HepG2 (cell line): ENCODE measurements at regions not wholly inside any gene's neighbourhood (a gene's known extent, or its start where the extent isn't known, plus 50 kb on each side); places are given as distances from the start of the nearest gene placed in this dataset.

Source experiments
- AKNA ChIP-seq: sonication (generic); formaldehyde crosslinking; IDR thresholded peaks from 2 replicates; pipeline ENCODE4 v1.4.0; 2020; ENCODE audit warnings: missing genetic modification reagents, borderline replicate concordance
- HCFC1 ChIP-seq: fragments of 150-350 bp; IDR thresholded peaks from 2 replicates; pipeline ENCODE4 v1.6.1; 2014; ENCODE audit warnings: low read depth, low read length
- HDAC1 ChIP-seq: sonication (generic); formaldehyde crosslinking; IDR thresholded peaks from 2 replicates; pipeline ENCODE4 v1.5.1; 2020; ENCODE audit warnings: mild to moderate bottlenecking, missing genetic modification reagents
- NR2F6 ChIP-seq, 2 experiments: IDR thresholded peaks; 2 replicates each; pipeline ENCODE4 v1.6.1; 2016; ENCODE audit warnings: antibody characterized with exemption in 1 of 2, mild to moderate bottlenecking in 1 of 2
- PHF8 ChIP-seq: sonication (generic); formaldehyde crosslinking; IDR thresholded peaks from 2 replicates; pipeline ENCODE4 v1.5.0; 2020; ENCODE audit warnings: missing genetic modification reagents
- SKI ChIP-seq: fragments of 450-650 bp; IDR thresholded peaks from one replicate; pipeline ENCODE4 v1.6.1; 2018; ENCODE audit warnings: mild to moderate bottlenecking; ENCODE audit not compliant: partially characterized antibody
- ZFP36L1 ChIP-seq: sonication (generic); formaldehyde crosslinking; IDR thresholded peaks from 2 replicates; pipeline ENCODE4 v1.8.0; 2022; ENCODE audit warnings: mild to moderate bottlenecking, missing genetic modification reagents, moderate library complexity
- ZFP91 ChIP-seq: sonication (generic); formaldehyde crosslinking; IDR thresholded peaks from 2 replicates; pipeline ENCODE4 v1.9.0; 2022; ENCODE audit warnings: missing genetic modification reagents, mild to moderate bottlenecking, borderline replicate concordance
- ZNF207 ChIP-seq: fragments of 450-650 bp; IDR thresholded peaks from 2 replicates; pipeline ENCODE4 v1.6.1; 2016; ENCODE audit warnings: antibody characterized with exemption, borderline replicate concordance
- ZNF276 ChIP-seq: sonication (generic); formaldehyde crosslinking; IDR thresholded peaks from 2 replicates; pipeline ENCODE4 v1.4.0; 2020; ENCODE audit warnings: mild to moderate bottlenecking, low read depth, missing genetic modification reagents
- ZNF292 ChIP-seq: sonication (generic); formaldehyde crosslinking; IDR thresholded peaks from 2 replicates; pipeline ENCODE4 v1.8.1; 2022; ENCODE audit warnings: mild to moderate bottlenecking, low read depth, missing genetic modification reagents, borderline replicate concordance
- ZNF556 ChIP-seq: sonication (generic); formaldehyde crosslinking; IDR thresholded peaks from 2 replicates; pipeline ENCODE4 v1.4.0; 2020; ENCODE audit warnings: mild to moderate bottlenecking, missing genetic modification reagents, borderline replicate concordance
- ZNF574 ChIP-seq: sonication (generic); formaldehyde crosslinking; IDR thresholded peaks from 2 replicates; pipeline ENCODE4 v1.4.0; 2020; ENCODE audit warnings: missing genetic modification reagents
- ZNF770 ChIP-seq: sonication (generic); formaldehyde crosslinking; IDR thresholded peaks from 2 replicates; pipeline ENCODE4 v1.5.0; 2020; ENCODE audit warnings: mild to moderate bottlenecking, missing genetic modification reagents

GRCh38 chr2:8622199-8622911, 59.5 kb upstream of the ID2 start (continued):
- TF ChIP-seq ZFP91 (CRISPR knock-in tag): 0 out of 2 replicates have a peak, but pooled peaks have one; percentile 14
- TF ChIP-seq ZNF292: peak; percentile 67; the same call in 1 of the 2 replicates
- peak; percentile 34 for TF ChIP-seq SKI
- no peak for TF ChIP-seq ZNF207
- TF ChIP-seq ZNF574 (CRISPR knock-in tag): no peak
- TF ChIP-seq ZNF770 (CRISPR knock-in tag): 0 out of 2 replicates have a peak, but pooled peaks have one; percentile 7
- no peak for TF ChIP-seq HCFC1
- 0 out of 2 replicates have a peak, but pooled peaks have one; percentile 12 for TF ChIP-seq NR2F6 (IDR thresholded peaks at IDR 0.05)
- TF ChIP-seq NR2F6 (CRISPR knock-in tag; IDR thresholded peaks at IDR 0.05): no peak
- no peak for TF ChIP-seq AKNA (CRISPR knock-in tag)
- TF ChIP-seq ZNF276: peak; percentile 68; the same call in 1 of the 2 replicates
- 0 out of 2 replicates have a peak, but pooled peaks have one; percentile 7 for TF ChIP-seq ZNF556 (CRISPR knock-in tag)
- no peak for TF ChIP-seq PHF8
- TF ChIP-seq HDAC1 (CRISPR knock-in tag): peak; percentile 35; the same call in 1 of the 2 replicates
- no peak for TF ChIP-seq ZFP36L1
